Hematopoietic multipotent progenitor cell (in vitro differentiated cells): ENCODE measurements at regions not wholly inside any gene's neighbourhood (a gene's known extent, or its start where the extent isn't known, plus 50 kb on each side); places are given as distances from the start of the nearest gene placed in this dataset.
"Not testable (repeated sequence)": the region's sequence is repeated elsewhere in the genome, so short reads cannot be mapped to it uniquely, and the experiment has no call there.

Source experiments
- DNase-seq, 3 donors: peaks; one replicate each; pipeline ENCODE4 v3.0.0-alpha.2; 2011 to 2015; ENCODE audit warnings: low read depth in 2 of 3, low spot score in 2 of 3

DNA sequence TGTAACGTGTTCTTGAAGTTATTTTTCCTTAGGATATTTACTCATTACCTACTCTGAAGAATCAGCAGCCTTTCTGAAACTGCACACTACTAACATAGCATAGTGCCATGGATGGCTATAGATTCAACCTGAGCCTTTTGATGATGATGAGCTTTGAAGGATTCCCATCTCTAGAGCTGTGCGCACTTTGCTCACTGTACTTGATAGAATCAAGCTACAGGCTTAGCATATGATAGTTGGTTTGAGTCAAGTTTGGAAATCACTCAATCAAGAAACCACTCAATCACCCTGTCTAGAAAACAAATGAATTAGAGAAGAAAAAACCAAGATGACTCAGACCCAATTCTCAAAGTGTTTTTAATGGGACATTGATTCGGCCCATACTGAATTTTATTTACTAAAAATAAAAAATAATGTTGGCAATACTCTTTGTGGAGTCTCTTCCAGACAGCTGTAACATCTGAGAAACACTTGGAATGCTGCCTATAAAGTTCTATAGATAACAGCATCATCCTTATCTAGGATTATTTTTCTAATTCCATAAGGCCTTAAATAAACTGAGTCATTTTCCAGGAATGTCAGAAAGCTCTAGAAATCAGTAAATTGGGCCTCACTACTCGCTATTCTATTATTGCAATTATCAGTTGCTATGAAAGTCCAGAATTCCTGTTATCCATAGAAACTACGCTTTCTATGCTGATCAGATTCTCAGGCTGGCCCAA, 259.0 kb upstream of the ERBB4 start:
- no peak for DNase-seq

DNA sequence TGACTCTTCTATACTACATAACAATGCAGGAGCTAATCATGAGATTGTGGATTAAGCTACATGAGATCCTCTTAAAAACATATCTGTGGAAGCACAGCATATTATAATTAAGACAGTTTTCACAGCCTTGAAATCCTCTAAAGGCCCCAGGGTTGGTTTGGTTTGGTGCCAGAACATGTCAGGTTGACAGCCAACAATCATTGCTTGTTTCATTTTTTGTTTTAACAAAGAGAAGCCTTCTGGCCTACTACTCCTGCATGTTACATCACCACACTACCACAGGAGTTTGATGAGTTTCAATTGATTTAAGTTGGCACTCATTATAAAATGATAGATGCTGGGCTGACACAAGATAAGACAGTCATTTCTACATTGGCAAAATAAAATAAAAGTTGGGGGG, 255.9 kb upstream of the ERBB4 start:
- DNase-seq, result no peak

DNA sequence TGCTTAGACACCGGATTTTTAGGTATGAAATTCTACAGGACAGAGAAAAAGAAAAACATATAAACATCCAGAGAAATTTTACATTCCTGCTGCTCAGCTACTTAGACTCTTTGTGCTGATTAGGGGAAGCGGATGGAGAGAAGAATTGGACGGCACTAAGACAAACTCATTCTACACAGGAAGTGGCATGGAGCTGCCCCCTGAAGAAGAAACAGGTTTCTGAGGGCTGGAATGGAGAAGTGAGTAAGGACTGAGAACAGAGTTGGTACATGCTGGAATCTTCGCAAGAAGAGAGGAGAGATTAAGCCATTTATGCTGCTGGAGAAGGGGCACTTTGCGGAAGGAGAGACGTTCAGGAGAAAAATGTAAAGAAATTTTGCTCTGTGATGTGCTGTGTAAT, 253.0 kb upstream of the ERBB4 start:
- DNase-seq, result peak in 1 of 3 donors; percentile 62

DNA sequence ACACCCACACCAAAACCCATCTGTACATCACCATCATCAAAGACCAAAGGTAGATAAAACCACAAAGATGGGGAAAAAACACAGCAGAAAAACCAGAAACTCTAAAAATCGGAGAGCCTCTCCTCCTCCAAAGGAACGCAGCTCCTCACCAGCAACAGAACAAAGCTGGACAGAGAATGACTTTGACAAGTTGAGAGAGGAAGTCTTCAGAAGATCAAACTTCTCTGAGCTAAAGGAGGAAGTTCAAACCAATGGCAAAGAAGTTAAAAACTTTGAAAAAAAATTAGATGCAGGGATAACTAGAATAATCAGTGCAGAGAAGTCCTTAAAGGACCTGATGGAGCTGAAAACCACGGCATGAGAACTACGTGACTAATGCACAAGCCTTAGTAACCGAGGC, 247.5 kb upstream of the ERBB4 start:
- not testable (repeated sequence) for DNase-seq

DNA sequence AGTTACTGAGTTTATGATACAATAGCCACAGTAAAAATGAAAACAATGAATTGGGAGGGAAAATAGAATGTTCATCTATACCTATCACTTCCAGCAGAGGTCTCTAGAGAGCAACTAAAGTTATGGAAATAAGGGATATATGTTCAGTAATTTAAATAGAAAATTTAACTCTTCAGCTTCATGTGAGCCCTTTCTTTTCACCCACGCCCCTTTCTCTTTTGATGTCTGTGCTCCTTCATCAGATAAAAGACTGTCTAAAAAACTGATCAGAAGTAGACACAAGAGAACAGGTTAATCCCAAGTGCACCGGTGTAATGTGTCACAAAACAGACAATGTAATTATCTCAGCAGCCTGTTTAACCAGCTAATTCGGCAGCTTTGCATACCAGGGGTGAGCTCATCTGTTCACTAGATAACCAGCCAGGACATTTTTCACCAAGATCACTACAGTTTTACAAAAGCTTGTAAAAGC, 238.5 kb upstream of the ERBB4 start:
- DNase-seq, result peak in 2 of 3 donors; percentile 28 to 72

DNA sequence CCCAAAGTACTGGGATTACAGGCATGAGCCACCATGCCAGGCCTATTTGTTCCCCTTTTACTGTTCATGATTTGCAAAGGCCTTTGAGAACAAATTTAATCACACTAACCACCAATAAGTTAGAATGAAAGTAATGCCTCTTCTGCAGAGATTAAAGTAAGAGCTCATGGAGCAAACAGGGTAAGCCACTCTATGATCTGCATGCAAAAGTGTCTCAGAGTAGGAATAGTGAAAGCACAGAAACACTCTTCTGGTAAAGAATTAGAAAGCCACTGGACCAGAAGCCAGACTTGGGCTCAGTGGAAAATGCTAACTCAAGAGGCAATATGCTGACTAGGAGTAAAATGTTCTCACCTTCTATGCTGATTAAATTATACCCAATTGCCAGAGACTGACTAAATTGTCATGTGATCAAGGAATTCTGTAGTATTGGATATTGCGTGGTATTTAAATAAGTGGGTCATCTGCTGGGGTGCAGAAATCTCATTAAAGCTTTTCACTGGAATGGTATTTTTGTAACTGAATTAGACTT, 235.3 kb upstream of the ERBB4 start:
- DNase-seq, result no peak

DNA sequence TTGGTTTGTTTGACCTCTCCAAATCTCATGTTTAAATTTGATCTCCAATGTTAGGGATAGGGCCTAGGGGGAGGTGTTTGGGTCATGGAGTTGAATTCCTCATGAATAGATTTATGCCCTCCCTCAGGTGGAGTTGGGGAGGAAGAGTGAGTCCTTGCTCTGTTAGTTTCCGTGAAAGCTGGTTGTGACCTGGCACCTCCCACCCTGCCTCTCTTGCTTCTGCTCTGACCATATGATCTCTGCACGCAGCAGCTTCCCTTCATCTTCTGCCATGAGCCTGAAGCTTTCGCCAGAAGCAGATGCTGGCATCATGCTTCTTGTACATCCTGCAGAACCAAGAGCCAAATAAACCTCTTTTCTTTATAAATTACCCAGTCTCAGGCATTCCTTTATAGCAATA, 231.6 kb upstream of the ERBB4 start:
- no peak for DNase-seq

DNA sequence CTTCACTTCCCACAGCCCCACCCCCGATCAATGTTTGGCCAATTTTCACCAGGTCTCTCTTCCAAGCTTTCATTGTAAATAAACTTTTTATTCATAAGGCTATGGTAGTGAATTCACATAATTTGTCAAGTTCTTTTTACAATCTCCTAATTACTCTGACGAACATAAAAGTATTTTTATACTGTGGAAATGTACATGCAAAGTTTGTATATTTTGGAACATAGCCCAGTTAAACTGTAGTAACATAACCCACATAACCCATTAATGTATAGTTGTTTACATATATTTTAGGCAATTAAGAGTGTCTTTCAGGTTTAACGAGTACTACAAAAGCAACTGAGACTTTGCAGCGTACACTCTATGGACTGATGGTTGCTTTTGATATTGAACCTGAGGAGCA, 228.3 kb upstream of the ERBB4 start:
- DNase-seq, result no peak

DNA sequence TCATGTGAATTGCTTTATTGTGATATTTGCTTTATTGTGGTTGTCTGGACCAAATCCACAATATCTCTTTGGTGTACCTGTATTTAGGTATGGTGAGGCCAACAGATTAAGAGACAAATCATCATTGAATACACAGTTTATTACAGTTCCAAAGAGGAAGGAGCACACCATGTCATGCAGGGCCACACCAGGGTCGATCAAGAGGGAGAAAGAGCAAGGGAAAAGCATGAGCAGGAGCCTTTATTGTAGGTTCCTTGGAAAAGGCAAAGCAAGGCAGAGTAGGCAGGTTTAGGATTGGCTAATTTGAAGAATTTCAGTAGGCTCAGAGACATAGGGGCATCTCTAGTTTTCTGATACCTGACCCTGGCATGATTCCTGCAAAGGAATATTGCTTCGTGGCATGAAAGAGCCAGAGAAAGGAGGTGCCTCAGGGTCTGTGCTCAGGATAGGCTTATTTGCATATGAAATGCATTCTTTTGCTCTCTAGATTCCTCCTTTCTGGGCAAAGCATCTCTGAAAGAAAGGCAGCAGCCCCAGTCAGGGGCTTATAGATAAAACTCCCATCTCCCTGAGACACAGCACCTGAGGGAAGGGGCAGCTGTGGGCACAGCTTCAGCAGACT, 214.2 kb upstream of the ERBB4 start:
- DNase-seq, result no peak

DNA sequence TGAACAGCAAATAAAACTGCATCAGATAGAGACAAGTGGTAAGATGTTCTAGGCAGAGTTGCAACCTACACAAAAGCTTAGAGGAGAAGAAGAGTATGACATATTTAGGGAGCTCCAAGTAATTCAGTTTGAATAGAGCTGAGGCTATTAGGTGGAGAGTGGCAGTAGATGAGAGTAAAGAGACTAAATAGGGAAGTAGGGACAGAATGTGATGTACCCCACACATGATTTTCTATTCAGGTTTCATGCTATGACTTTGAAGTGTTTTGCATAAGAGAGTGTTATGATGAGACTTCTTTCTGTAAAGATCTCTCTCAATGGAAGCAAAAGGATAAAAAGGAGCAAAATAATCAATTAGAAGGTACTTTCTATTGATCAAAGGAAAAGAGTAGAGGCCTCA, 206.8 kb upstream of the ERBB4 start:
- DNase-seq, result no peak

DNA sequence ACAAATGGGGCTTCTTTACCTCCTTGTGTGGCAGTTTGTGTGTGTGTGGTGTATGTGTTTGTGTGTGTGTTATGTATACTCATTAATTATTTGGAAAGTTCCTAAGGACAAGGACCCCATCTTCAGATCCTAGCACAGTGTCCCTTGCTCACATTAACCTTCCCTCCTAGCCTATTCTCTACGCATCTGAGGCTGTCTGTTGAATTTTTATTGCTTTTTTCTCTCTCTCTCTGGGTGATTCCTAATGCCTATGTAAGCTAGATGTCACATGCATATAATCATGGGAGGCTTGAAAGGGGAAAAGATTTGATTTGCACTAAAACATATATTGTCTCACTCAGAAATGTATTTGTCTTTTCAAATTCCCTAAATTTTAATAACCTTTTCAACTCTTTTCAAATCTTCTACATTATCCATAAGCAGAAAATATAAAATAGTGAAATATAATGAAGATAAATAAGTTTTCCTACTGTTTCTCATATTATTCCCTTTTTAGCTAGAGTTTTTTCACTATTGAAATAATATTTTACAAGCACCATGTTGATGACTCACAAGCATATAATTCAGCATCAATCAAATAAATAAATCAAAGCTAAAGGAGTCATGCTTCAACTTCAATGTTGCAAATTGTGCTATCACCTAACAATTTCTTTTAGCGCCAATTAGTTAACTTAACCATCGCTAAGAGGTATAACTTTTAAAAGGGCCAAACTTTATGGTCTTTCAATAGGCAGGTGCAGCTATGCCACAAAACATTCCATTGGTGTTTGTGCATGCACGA, 199.0 kb upstream of the ERBB4 start:
- no peak for DNase-seq

DNA sequence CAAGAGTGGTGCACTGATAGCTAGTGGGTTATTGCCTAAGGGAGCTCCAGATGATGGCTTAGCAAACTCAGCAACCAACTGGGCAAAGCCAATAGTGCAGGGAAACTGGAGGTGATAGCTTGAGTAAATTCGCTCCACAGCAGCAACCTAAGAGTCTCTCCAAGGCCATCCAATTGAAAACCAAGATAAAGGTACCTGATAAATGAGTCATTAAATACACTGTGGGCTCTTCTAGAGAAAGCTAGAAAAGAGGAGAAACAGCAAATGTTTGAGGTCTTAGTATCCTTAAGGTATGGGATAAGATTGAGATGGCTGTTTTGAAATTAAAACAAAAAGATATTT, 197.8 kb upstream of the ERBB4 start:
- DNase-seq, result no peak

DNA sequence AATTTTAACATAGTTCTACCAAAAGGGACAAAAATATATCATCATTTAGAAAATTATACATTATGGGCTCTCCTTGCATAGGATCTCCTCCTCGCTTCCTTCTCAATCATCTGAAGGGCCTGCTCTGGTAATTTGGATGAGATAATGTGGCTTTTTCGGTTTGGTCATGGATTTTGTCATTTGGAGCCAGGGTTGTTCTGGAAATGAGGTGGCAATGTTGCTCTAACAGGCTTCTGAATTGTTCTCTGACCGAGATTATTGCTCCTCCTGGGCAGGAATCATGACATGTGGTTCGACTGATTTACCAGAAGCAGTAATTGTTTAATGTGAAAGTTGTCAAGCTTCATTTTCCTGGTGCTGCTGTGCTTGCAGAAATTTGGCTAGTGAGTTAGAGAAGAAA, 194.7 kb upstream of the ERBB4 start:
- DNase-seq, result no peak

DNA sequence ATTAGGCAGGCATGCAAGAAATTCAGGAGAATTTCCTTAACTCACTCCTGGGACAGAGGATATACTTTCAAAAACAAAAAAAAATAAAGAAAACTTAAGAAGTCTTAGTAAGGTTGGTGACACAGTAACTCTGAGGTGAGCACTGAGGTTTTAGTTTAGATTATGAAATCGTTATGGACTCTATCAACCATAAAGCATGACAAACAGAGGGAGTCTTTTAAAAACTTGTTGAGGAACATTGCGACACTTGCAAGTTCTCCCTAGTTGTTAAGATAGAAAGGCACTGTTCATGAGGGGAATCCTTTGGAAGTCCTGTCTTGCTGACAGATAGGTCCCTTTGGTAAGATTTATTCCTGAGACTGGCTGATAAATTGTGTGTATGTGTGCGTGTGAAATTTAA, 194.3 kb upstream of the ERBB4 start:
- DNase-seq, result no peak

DNA sequence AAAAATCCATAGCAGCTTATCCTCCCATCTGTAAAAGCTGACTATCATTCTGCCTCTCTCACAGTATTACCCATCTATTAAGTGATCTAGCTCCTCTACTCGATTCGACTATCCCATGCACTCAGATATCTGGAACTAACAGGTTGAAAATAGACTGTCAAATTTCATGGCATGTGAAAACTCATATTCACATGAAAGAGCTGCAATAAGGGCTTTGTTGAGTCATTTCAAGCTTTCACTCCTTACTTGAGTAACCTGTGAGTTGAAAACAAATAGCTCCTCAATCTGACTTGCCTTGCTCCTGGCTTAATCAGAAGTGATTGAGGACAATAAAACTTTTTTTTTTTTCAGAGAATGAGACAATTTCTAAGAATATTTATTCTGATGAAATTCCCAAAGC, 192.4 kb upstream of the ERBB4 start:
- DNase-seq, result no peak

DNA sequence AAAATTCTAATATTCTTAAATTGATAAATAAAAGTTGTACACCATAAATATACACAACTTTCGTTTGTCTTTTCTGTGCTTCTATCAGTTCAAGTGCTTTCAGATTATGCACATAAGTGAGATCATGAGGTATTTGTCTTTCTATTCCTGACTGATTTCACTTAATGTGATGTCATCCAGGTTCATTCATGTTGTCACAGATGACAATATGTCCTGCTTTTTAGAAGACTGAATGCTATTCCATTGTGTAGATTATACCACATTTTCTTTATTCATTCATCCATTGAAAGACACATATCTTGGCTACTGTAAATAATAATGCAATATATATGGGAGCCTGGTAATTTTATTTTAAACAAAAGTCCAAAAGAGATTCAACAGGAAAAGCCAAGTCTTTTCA, 190.1 kb upstream of the ERBB4 start:
- no peak for DNase-seq

DNA sequence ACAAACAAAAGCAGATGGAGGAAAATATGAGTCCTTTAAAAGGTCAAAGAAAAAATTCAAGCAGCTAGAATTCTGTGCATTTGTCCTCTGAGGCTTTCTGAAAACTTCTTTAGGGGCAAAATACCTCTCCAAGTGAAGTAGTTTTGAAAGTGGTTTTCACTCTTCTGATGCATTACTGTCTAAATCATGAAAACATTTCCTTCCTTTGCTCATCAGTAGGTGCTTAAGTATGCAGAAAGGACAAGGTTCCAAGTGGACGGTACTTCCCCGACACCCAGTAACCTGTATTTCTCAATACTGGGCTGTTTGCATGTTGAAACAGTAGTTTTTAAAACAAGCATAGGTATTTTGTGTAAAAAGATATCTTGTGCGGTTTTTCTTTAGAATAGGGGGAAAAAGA, 189.1 kb upstream of the ERBB4 start:
- no peak for DNase-seq

DNA sequence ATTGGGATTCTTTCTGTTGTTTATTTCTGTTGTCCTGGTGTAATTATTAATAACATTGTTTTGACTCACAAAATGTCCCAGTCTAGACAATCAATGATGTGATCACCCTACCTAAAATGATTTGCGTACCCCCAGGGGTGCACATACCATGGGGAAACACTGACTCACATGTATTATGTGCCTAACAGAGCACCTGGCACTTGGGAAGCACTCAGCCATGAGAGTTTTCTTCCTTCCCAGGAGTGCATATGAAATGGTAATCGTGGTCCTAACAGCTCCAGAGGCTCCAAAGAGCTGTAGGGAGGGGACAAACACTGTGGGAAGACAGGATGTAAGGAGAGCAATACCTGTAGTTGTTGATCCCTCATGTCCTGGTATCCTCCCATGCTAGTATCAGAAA, 187.8 kb upstream of the ERBB4 start:
- DNase-seq, result no peak

DNA sequence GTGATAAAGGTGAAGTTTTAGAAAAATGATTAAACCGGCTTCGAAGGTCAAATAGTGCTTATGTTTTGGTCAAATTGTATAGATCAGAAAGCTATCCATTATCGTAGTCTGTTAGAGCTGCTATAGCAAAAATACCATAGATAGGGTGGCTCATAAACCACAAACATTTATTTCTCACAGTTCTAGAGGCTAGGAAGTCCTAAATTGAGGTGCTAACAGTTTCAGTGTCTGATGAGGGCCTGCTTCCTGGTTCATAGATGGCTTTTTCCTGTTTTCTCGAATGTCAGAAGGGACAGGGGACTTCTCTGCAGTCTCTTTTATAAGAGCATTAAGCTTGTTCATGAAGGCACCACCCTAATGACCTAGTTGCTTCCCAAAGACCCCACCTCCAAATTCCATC, 186.6 kb upstream of the ERBB4 start:
- DNase-seq, result no peak

DNA sequence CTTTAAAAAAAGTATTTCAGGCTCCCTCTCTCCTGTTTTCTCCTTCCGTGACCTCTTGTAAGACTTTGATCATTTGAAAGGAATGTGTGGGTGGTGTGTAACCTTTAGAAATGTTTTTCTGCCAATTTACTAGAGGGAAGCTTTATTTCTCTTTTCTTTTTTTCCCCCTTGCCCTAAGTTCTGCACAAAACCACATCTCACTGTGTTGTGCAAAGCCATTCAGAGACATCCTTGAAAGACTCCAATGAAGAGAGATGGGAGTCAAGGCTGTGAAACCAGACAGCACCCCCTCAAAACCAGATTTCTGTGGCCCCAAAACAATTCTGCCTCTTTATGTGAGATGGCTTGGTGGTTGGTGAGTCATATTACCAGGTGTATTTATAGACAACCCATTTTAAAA, 184.6 kb upstream of the ERBB4 start:
- DNase-seq, result no peak

DNA sequence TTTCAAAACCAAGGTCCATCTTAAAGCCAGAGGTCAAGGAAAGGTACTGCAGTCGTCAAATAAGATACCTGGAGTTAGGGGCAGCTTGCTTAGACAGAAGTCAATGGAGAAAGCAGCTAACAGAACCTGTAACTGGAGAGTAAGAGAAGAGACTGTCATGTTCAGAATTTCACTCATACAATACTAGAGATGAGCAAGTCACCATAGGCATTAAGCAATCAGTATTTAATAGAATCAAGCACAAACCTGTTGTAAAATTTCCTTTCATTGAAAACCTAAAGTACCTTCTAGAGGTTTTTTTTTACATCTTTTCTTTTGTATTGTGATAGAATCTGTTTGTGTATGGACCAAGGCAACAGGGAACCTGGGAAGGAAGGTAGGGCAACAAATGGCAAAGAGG, 183.4 kb upstream of the ERBB4 start:
- DNase-seq, result no peak

DNA sequence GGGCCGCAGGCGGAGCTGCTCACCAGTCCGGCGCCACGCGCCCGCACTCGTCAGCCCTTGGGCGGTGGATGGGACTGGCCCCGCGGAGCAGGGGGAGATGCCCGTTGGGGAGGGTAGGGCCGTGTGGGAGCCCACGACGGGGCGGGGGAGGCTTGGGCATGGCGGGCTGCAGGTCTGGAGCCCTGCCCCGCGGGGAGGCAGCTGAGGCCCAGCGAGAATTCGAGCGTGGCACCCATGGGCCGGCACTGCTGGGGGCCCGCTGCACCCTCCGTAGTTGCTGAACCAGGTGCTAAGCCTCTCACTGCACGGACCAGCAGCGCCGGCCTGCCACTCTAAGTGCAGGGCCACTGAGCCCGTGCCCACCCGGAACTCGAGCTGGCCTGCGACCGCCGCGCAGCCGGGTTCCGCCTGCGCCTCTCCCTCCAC, 182.4 kb upstream of the ERBB4 start:
- no peak for DNase-seq
